Left colon (tissue), 2 donors: ENCODE measurements at regions not wholly inside any gene's neighbourhood (a gene's known extent, or its start where the extent isn't known, plus 50 kb on each side); places are given as distances from the start of the nearest gene placed in this dataset.

Source experiments
- ATAC-seq: fragments of 200-7000 bp; cut with Tn5 transposase; one replicate; pipeline ENCODE4 v1.9.1; 2020; ENCODE audit warnings: mild to moderate bottlenecking, moderate library complexity
- DNase-seq, 2 donors: peaks; one replicate each; pipeline ENCODE4 v3.0.0-alpha.2; 2020
- intact Hi-C, 2 donors: fragments of 100-400 bp; cut with DNase I in 1 of 2; cut with micrococcal nuclease in 1 of 2; formaldehyde crosslinking; loops; one replicate each; pipeline versions ENCODE4 v1.11.2 to v1.14.0; 2022; cut with DNase I, micrococcal nuclease
- donor health status: DM: no; HTN: no; CAD: no.
- donor health status: DM: yes; HTN: yes; CAD: no.

DNA sequence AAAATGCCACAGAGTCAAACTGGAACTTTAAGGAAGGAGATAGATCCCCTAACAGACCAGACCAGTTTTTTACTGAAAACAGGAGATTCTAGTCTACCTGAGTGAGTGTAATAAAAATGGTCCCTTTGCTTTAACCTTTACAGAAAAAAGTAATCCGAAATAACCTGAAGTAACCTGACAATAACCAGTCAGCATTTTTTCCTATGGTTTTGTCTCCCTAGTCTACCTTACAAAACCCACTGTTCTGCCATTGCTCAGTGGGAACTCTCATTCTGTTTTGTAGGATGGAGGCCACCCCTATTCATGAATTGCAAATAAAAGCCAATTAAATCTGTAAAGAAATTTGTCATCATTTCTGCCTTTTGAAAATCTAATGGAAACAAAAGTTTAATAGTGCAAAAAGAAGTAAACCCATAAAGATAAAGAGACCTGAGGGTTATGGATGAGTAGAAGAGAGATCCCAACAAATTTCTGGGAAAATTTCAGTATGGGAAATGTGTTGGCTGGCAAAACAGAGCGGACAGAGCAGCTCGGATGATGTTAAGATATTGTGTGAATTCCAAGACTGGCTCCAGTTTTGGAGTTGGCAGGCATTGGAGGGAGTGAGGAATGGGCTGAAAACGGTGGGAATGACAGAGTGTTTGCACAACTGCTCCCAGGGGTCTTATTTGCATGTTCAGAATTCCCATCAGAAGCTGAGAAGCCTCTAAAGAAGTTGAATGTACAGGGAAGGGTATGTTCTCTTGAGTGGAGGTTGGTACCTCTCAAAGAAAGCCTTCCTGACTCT, 104.7 kb upstream of the RALGAPA2 start:
- no peak for ATAC-seq
- intact Hi-C loops, result no loop called here
- DNase-seq, result no peak

DNA sequence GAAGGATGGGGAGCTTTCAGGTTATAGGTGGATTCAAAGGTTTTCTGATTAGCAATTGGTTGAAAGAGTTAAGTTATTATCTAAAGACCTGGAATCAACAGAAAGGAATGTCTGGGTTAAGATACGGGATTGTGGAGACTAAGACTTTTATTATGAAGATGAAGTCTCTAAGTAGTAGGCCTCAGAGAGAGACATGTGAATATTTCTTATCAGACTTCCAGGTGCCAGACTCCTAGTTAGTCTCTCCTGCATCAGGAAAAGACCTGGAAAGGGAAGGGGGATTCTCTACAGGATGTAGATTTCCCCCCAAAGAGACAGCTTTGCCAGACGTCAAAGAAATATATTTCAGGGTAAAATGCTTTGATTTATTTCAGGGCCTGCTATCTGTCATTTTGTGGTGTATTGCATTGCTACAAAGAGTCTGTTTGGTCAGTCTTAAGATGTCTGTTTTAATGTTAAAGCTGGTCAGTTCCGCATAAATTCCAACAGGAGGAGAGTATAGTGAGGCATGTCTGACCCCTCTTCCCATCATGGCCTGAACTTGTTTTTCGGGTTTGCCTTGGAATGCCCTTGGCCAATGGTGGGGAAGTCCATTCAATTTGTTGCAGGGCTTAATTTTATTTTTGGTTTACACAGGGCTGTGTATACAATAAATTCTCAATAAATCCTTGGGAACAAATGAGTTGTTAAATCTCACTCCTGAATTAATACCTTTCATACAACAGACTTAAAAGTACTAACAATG, 103.4 kb upstream of the RALGAPA2 start:
- no peak for DNase-seq
- intact Hi-C loops, result no loop called here
- no peak for ATAC-seq

DNA sequence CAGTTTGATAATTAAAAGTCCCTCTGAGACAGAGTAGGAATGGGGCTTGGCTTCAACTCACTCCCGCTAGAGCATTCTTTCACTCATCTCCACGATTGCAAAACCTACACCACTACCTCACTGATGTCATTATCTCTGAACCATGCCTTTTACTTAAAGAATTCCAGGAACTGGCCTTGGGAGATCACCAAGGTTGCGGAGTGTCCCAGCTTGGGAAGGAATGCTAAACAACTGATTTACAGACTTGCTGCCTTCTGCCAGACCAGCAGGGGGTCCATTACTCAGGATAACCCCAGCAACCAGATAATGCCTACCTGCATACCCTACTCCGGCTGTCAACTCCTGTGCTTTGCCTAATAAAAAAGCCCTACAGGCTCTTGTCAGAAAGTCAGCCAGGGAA, 102.2 kb upstream of the RALGAPA2 start:
- ATAC-seq, result no peak
- intact Hi-C loops, result no loop called here
- no peak for DNase-seq

DNA sequence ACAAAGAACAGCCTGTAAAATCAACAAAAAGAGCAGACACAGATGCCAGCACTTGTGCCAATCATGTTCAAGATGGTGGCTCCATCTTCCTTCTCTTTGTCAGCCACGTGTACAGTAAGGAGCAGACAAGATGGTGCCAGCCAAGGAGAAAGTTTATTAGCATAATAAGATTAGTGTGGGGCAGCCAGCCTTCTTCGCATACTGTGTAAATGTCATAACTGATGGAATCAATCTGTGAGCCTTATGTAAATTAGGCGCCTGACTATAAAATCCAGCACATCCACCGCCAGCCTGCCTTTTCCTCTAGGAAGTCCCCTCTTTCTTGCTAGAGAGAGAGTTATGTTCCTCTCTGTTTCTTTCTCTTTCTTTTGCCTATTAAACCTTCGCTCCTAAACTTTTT, 99.7 kb upstream of the RALGAPA2 start:
- ATAC-seq (no peak), DNase-seq (no peak)
- intact Hi-C loops, result no loop called here

DNA sequence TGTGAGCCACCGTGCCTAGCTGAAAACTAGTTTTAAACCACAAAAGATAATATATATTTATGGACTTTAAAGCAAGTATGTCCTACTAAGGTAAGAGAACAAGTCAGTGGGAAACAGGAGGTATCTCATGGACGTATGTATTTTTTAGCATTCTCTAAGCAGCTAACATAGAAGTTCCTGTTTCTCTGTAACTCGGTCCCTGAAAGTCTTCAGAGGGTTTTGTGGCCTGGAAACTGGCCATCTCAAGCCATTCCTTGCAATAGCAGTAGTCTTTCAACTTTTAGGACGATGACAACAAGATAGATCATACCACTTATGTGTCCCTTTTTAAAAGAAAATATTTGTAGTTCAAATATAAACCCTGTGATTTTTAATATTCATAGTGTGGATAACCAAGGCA, 95.6 kb upstream of the RALGAPA2 start:
- intact Hi-C loops, result no loop called here
- ATAC-seq (no peak), DNase-seq (no peak)

DNA sequence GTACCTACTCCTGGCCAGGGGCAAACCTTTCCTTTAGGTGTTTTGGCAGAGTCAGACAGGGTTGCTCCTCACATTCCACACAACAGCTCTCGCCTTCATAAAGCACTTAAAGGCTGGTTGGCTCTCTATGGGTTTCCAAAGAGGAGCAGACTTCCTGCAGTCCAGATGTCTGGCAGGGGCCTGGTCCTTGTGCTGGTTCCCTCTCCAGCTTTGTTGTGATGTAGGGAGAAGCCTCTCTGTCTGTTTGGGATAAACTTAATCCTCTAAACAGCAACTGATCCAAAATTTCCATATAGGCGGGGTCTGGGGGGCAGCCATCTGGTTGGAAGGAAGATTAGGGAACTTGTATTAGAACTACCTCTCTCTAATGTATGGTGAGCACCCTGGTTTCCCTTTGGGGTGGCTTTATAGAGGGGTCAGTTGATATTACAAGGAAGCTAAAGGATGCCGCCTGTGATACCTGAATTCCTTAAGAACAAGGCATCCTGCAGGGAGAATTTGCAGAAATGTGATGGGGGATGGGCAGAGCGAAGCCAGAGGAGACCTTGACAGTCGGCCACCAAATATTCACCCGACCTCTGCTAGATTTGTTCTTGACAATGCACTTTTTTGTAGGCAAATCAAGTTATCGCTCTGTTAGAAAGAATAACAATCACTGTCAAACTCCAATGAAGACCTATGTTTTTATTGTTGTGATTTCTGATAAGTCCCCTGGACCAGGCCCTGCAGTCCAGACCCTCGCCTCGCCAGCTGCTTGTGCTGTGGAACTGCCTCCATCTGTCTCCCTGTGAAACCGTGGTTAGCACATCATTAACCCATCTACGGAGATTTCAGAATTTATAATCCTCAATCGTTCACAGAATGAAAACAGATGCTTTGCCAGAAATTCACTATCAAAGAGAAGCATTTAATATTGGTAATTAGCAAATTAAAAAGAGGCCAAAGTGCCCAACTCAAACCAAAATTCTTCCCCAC, 94.0 kb upstream of the RALGAPA2 start:
- ATAC-seq (no peak), DNase-seq (no peak)
- intact Hi-C loops, result no loop called here

DNA sequence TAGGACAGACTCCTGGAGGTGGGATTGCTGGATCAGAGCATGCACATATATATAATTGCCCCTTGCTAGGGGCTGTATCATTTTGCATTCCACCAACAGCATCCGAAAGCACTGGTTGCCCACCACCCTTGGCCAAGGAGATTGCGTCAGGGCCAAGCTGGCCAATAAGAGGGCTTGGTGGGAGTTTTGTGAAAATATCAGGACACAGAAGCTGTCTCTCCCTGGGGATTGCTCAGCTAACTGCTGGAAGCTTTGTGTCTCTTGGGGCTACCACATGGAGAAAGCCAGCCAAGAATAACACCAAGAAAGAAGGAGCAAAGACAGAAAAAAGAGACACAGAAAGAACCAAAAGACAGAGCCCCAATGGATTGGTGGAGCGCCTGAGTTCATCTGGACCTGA, 90.6 kb upstream of the RALGAPA2 start:
- ATAC-seq (no peak), DNase-seq (no peak)
- intact Hi-C loops, result no loop called here

DNA sequence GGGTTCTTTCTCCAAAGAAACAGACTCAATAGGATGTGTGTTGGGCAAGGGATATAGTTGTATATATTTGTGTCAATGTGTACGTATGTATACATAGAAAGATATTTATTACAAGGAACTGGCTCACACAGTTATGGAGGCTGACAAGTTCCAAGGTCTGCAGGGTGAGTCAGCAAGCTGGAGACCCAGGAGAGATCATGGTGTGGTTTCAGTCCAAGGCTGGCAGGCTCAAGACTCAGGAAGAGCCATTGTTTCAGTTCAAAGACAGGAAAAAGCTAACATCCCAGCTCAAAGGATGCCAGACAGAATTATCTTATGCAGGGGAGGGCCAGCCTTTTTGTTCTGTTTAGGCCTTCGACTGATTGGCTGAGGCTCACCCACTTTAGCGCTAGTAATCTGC, 89.9 kb upstream of the RALGAPA2 start:
- DNase-seq (no peak), ATAC-seq (peak; percentile 66)
- intact Hi-C loops, result no loop called here

DNA sequence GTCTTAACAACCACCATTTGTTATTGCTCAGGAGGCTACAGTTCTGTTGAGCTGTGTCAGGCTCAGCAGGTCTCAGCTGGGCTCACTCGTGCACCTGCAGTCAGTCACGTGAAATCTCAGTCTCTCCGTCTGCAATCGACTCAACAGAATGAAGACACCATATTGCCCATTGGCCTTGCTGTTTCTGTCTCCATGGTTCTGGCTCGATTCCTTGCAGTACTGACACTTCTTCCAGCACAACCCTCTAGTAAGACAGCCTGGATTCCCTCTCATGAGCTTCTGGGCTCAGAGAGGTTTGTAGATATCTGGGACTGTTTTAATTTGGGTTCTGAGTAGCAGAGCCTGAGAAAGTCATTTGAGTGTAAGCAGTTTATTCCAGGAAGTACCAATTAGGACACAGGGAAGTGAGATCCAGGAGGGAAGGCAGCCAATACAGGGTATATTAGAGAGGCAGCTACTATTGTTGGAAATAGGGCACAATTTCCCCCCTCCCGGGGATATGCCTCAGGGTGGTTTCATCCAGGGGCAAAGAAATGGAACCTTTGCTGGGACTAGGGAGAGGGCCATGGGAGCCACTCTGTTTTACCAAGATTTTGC, 87.4 kb upstream of the RALGAPA2 start:
- intact Hi-C loops, result no loop called here
- DNase-seq (no peak), ATAC-seq (no peak)

DNA sequence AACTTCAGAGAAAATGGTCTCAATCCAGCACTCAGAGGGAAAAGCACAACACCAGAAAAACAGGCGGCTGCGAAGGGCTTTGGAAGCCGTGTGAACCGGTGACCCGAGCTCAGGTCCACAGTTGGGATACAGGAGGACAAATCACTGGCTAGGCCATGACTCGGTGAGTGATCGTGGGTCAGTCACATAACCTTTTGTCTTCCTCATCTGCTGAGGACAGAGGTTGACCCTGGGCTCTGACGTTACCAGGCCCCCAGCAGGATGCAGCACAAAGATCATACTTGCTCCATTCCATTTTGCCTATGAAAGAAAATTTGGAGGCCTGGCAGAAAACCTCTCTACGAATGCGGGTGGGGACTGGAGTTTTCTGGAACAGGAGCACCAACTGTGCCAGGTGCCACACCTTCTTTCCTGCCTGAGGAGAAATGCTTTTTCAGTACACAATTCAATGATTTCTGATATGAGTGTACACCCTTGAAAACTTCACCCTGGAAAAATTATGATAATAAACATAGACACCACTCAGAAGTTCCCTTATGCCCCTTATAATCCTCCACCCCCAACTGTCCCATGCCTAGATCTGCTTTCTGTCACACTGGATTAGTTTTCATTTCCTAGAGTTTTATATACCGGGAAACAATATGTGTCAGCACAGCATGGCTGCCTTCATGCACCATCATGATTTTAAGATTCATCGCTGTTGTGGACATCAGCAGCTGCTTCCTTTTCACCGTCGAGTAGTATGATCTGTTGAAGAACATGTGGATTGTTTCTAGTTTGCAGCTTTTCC, 85.3 kb upstream of the RALGAPA2 start:
- DNase-seq, result no peak
- ATAC-seq, result no peak
- intact Hi-C loops, result no loop called here

DNA sequence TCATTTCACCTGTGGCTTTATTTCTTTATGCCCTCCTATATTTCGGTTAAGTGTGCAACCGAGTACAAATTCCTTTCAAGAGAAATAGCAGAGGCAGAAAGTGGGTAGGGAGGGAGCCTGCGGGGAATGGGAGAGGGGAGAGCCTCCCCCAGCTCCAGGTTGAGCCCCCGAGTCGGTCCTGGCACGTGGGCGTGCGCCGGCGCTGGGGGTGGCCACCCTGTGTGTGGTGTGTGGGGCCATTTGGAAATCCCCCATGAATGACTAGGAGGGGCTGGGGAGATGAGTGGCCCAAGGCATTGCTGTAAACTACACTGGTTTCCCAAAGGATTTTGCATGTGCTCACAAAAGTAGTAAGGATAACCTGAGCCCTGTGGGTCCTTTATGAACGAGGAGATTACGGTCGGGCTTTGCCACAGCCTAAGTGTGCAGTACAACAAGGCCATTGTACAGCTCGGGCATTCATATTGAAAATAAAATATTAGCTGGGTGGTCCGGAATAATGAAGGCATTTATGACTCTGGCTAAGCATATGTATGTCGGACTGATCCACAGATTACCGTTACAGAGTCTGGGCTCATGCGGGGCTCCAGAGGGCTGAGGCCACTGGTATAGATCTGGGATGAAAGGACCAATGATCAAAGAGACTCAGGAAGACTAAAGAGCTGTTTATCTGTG, 84.5 kb upstream of the RALGAPA2 start:
- ATAC-seq, result no peak
- intact Hi-C loops, result no loop called here
- no peak for DNase-seq

DNA sequence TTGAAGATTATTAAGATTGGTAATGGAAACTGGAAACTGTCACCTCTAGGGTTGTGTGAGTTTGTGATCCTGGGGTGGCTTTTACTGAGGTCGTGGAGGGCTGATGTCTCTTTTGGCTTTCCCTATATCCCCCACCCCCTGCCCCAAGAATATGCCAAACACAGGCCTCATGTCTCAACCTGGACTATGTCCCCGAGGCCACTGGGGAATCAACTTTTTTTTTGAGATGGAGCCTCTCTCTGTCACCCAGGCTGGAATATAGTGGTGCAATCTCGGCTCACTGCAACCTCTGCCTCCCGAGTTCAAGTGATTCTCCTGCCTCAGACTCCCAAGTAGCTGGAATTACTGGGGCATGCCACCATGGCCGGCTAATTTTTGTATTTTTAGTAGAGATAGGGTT, 83.3 kb upstream of the RALGAPA2 start:
- ATAC-seq (no peak), DNase-seq (no peak)
- intact Hi-C loops, result no loop called here

DNA sequence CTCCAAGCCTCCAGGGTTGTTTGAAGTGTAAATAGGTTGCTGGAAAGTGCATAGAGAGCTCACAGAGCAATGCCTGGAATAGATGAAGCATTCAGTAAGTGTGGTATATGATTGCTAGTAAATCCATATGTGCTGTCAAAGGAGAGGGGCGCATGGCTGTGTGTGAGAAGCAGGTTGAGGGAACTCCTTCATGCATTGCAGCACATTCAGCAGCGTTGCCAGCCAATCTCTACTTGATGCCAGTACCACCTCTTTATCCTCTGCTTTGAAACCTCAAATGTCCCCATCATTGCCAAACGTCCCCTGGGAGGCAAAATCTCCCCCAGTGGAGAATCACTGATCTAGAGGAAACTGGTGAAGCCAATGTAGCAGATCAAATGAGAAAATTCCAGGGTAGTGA, 82.7 kb upstream of the RALGAPA2 start:
- ATAC-seq, result no peak
- intact Hi-C loops, result no loop called here
- DNase-seq, result no peak

DNA sequence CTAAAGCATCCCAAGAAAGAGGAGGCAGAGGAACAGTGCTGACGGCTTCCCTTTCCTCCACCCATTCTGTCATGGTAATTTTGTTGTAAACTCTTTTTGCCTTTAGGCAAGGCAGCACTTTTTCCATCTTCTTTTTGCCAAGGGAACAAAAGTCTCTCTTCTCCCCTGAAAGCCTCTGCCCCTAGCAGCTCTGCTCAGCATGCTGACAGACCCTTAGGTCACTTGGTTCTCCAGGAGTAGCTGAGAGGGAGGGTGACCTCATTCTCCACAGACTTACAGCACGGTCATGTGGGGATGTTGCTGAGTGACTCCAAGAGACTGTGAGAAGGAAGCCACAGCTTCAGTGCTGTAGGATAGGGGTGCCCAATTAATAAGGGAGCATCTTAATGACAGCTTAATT, 81.1 kb upstream of the RALGAPA2 start:
- intact Hi-C loops, result no loop called here
- no peak for ATAC-seq
- DNase-seq, result no peak

DNA sequence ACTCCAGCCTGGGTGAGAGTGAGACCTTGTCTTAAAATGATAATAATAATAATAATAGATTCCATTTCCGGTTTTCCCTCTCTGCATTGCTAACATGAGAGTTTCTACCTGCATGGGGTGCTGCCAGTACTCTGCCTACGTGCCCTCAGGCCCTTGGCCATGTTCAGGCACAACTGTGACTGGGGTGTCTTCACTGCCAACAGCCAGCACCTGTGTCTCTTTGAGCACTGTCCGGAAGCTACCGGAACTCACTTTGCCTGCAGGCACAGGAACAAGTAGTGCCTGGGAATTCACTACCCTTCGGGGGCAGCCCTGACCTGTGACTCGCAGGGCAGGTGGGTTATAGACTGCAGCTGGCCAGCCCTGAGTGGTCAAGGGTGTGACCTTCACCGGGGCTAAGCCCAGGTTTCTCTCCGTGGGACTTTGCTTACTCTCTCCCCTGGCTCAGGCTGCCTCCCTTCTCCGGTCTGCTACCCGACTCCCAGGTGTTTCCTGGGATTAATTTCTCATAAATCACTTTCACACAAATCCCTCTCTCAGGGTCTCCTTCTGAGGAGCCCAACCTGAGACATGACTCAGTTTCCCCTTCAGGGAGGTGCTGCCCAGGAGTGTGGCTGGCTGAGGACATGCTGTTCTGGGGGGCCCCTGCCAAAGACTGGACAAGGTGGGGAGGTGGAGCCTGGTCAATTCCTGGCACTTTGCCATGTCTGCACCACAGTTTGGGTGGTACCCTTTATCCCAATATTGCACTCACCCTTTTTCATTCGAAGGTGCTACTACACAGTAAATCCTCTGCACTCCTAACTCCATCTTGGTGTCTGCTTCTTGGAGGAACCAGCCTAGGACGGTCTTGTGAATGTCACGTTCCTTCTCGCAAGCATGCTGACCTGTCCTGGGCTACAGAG, 79.5 kb upstream of the RALGAPA2 start:
- ATAC-seq (no peak), DNase-seq (no peak)
- intact Hi-C loops, result no loop called here

DNA sequence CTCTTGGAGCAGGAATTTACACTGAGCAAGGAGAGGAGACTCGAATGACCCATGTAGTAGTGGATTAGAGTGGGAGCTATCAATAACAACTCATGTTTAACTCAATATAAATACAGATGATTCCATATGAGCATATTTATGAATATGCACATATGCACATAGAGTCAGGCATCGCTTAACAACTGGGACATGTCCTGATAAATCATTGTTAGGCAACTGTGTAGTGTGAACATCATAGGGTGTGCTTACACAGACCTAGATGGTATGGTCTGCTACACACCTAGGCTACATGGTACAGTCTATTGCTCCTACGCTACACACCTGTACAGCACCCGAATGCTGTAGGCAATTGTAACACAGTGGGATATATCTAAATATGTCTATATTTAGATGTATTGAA, 75.9 kb upstream of the RALGAPA2 start:
- no peak for DNase-seq
- no peak for ATAC-seq
- intact Hi-C loops, result no loop called here

DNA sequence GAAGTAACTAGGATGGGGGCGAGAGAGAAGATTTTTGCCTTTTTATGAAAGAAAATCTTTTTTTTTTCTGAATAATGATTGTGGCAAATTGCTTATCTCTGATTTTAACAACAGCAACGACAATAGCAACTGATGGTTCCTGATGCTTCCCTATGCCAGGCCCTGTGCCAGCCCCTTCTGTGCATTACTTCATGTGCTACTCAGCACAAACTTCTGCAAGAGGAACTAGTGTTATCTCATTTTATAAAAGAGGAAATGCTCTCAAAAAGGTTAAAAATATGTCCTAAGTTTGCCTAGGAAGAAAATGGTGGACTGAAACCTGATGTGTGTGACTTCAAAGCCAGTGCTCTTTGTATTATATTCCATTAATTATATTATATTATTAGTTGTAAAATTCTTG, 74.0 kb upstream of the RALGAPA2 start:
- DNase-seq (no peak), ATAC-seq (no peak)
- intact Hi-C loops, result no loop called here
